C4-2B (cell line): ENCODE measurements at regions not wholly inside any gene's neighbourhood (a gene's known extent, or its start where the extent isn't known, plus 50 kb on each side); places are given as distances from the start of the nearest gene placed in this dataset.
A peak's percentile ranks its signal among the peaks of the same experiment; 100 is the strongest.

ENCODE experiments used
- H3K27ac ChIP-seq: fragments of 450-650 bp; 2 replicates; pipeline ENCODE4 v1.5.1; 2017
- CTCF ChIP-seq: fragments of 450-650 bp; conservative IDR thresholded peaks from 2 replicates; pipeline ENCODE4 v1.5.1; 2017; ENCODE audit warnings: mild to moderate bottlenecking
- ZFX ChIP-seq: fragments of 450-650 bp; IDR thresholded peaks from 2 replicates; pipeline ENCODE4 v1.6.1; 2017

GRCh38 chr4:146577111-146577510, 55.4 kb upstream of the SLC10A7 start:
- TF ChIP-seq CTCF (no peak), ZFX (no peak)
- H3K27ac ChIP-seq: no peak overlapping the region

- H3K27ac ChIP-seq: no peak overlapping the region
- TF ChIP-seq ZFX (no peak), CTCF (peak; percentile 25)
Measured at GRCh38 chr4:146582864-146583263, 55.8 kb upstream of the POU4F2 start.

- TF ChIP-seq ZFX: no peak
- TF ChIP-seq CTCF: no peak
- H3K27ac ChIP-seq: no peak overlapping the region
Measured at GRCh38 chr4:146585761-146586333, 52.8 kb upstream of the POU4F2 start.
